ENCODE measurements at regions not wholly inside any gene's neighbourhood (a gene's known extent, or its start where the extent isn't known, plus 50 kb on each side); places are given as distances from the start of the nearest gene placed in this dataset.
A peak's percentile ranks its signal among the peaks of the same experiment; 100 is the strongest.

DNA sequence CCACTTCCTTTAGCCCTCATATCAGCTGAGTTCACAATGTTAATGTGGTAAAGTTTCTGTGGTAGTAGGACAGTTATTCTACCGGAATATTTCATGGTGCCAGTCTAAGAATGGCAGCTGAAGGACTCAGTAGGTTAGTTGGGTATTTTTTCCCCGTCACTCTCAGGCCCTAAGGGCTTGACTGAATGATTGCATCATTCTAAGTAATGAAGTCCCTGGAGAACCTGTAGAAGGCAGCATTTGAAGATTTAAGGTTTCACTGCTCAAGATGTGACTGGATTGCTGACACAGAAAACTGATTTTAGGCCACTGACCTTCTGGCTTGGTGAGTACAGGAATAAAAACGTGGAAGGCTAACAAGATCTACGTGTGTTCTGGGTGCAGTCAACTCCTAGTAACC is 657.3 kb downstream of the PCDH19 start:
- no peaks in the 10 kb centered on the region for H3K23me2 ChIP-seq (ENCODE audit: low read depth, low read length)
- H2AFZ ChIP-seq (ENCODE audit: low read length) = no peak overlapping the region
- no peak overlapping the region for H3K27ac ChIP-seq (ENCODE audit: low read depth, low read length)
- H3K79me2 ChIP-seq (ENCODE audit: control insufficient read depth in 1 of 2, insufficient read depth in 2 of 2, low read length in 2 of 2) = no peaks in the 10 kb centered on the region
- no peak overlapping the region for H2BK5ac ChIP-seq (ENCODE audit: low read depth, low read length)
- H2AK5ac ChIP-seq (ENCODE audit: low read depth, low read length) = no peak overlapping the region
- H4K8ac ChIP-seq (ENCODE audit: extremely low read depth, insufficient read depth, low read length) = no peak overlapping the region
- no peak overlapping the region for H3K14ac ChIP-seq (ENCODE audit: insufficient read length)
- DNase-seq (ENCODE audit: low read depth in 1 of 2, low spot score in 2 of 2) (no peak), FAIRE-seq (no peak)
- no peaks in the 10 kb centered on the region for H3K27me3 ChIP-seq (replicated peaks in 1 of 4; ENCODE audit: control insufficient read depth in 3 of 4, extremely low read depth in 1 of 4, insufficient read depth in 3 of 4, low read length in 3 of 4)
- H2BK15ac ChIP-seq (ENCODE audit: low read length) = no peak overlapping the region
- 93% methylated on average over 4 of the region's 4 CpGs; no CpG with 5 or more reads in 1 of the 2 experiments for WGBS, 2 experiments (ENCODE audit: extremely low coverage in 1 of 2, insufficient coverage in 1 of 2, insufficient read length in 1 of 2, insufficient replicate concordance in 2 of 2, low coverage in 1 of 2, low lambda C conversion rate in 2 of 2, missing lambda C conversion rate in 1 of 2)
- H4K5ac ChIP-seq (ENCODE audit: insufficient read length, low read depth, low read length) = no peak overlapping the region
- ChIA-PET POLR2A (ENCODE audit: partially characterized antibody) (no interaction called here), CTCF (ENCODE audit: partially characterized antibody) (interaction anchor here (0.8 kb wide), 1 partner anchor 665 kb away, joined by 3 read pairs; no protein-coding TSS in a partner anchor)
- no peaks in the 10 kb centered on the region for H3K36me3 ChIP-seq (ENCODE audit: control insufficient read depth in 2 of 4, insufficient read depth in 4 of 4, low read length in 3 of 4)
- no peaks in the 10 kb centered on the region for H3K79me1 ChIP-seq (ENCODE audit: low read depth, low read length)
- H3K4me3 ChIP-seq (ENCODE audit: extremely low read depth in 1 of 4, insufficient read depth in 2 of 4, low read depth in 3 of 4, low read length in 4 of 4) = no peak overlapping the region
- no peak overlapping the region for H2BK120ac ChIP-seq (replicated peaks; ENCODE audit: low read depth, low read length)
- TF ChIP-seq CEBPB (IDR thresholded peaks at IDR 0.05; ENCODE audit: low read depth, low read length) (peak; percentile 54; the same call in 1 of the 2 replicates), SIRT6 (IDR thresholded peaks at IDR 0.05; ENCODE audit: low read length) (no peak), BRCA1 (IDR thresholded peaks at IDR 0.05; ENCODE audit: low read depth, low read length) (no peak), KDM5A (IDR thresholded peaks at IDR 0.05; ENCODE audit: low read length) (no peak), JUND (IDR thresholded peaks at IDR 0.05; ENCODE audit: low read length) (no peak)
- no peak overlapping the region for H2BK12ac ChIP-seq (ENCODE audit: low read depth, low read length)
- H3K4me1 ChIP-seq (replicated peaks in 1 of 4; ENCODE audit: control insufficient read depth in 3 of 4, insufficient read depth in 4 of 4, low read length in 3 of 4) = peaks cover 0 to 3% (median 0%) of the 10 kb centered on the region in 4 experiments; a peak in 1 of 7 replicates
- no peak overlapping the region for H3K23ac ChIP-seq (ENCODE audit: insufficient read length)
- H2BK20ac ChIP-seq (ENCODE audit: low read length) = no peak overlapping the region
- no peaks in the 10 kb centered on the region for H4K20me1 ChIP-seq (replicated peaks in 1 of 2; ENCODE audit: control insufficient read depth in 1 of 2, insufficient read depth in 2 of 2, low read length in 2 of 2)
- H3K4ac ChIP-seq (replicated peaks; ENCODE audit: insufficient read length, low read depth, low read length) = no peak overlapping the region
- H3K56ac ChIP-seq (replicated peaks; ENCODE audit: insufficient read length, low read depth, low read length) = no peak overlapping the region
- no peak overlapping the region for H3K9ac ChIP-seq (replicated peaks in 1 of 4; ENCODE audit: extremely low read depth in 1 of 4, low read depth in 3 of 4, low read length in 3 of 4)
- no peak overlapping the region for H3K4me2 ChIP-seq (ENCODE audit: insufficient read depth in 1 of 2, low read depth in 2 of 2, low read length in 2 of 2)
- no peak overlapping the region for H3K18ac ChIP-seq (ENCODE audit: extremely low read depth, low read length)
- H4K91ac ChIP-seq (replicated peaks; ENCODE audit: insufficient read length, low read length) = no peak overlapping the region
- H3K9me3 ChIP-seq (ENCODE audit: insufficient read depth in 2 of 2, low read depth in 1 of 2, low read length in 1 of 2) = 0 out of 4 replicates have a peak, but pooled peaks cover 0 to 3% of the 10 kb centered on the region in 2 experiments

Data from H1 (cell line).